Endothelial cell of umbilical vein (primary cell): ENCODE measurements at regions not wholly inside any gene's neighbourhood (a gene's known extent, or its start where the extent isn't known, plus 50 kb on each side); places are given as distances from the start of the nearest gene placed in this dataset.
A peak's percentile ranks its signal among the peaks of the same experiment; 100 is the strongest.

Experiments used
- BruUV-seq: library from RNA; stranded (reverse); fragments of 400-500 nt; replicated peaks from 2 replicates; lab custom pipeline; 2021; lab: Mats Ljungman, UMichigan
- CTCF ChIA-PET: fragments of 300-600, 350-600 bp; sonication (Branson Sonifier 250); formaldehyde crosslinking; loops from one replicate; lab custom pipeline; 2021; ENCODE audit warnings: antibody characterized with exemption, inconsistent platforms; lab: Charles Lee
- POLR2A ChIA-PET: fragments of 300-600, 350-600 bp; sonication (Branson Sonifier 250); formaldehyde crosslinking; loops from one replicate; lab custom pipeline; 2021; ENCODE audit warnings: antibody characterized with exemption, inconsistent platforms; lab: Charles Lee
- DNase-seq: peaks from one replicate; pipeline ENCODE4 v3.0.0-alpha.2; 2011; ENCODE audit warnings: low read depth, low spot score
- FAIRE-seq: peaks from 2 replicates; lab custom pipeline; 2011; peaks lifted over from hg19 to GRCh38; lab: Jason Lieb, UNC
- H2AFZ ChIP-seq: 2 replicates; pipeline ENCODE4 v1.6.0; 2012; ENCODE audit warnings: low read depth, low read length, control low read depth, inconsistent platforms
- H3K27ac ChIP-seq: 2 replicates; pipeline ENCODE4 v1.5.1; 2011; ENCODE audit warnings: low read depth, mild to moderate bottlenecking, control low read depth, low read length, moderate library complexity; ENCODE audit not compliant: insufficient read depth
- H3K27me3 ChIP-seq, 2 experiments: 2 replicates each; pipeline versions ENCODE4 v1.6.0 to v1.6.1; 2011; ENCODE audit warnings: low read length in 2 of 2, mixed read lengths in 1 of 2; ENCODE audit not compliant: control insufficient read depth in 2 of 2, insufficient read depth in 2 of 2
- H3K36me3 ChIP-seq, 2 experiments: 2 replicates in 1 of 2; 3 replicates in 1 of 2; pipeline ENCODE4 v1.5.1; 2011; ENCODE audit warnings: low read length in 2 of 2, mild to moderate bottlenecking in 1 of 2, moderate library complexity in 1 of 2; ENCODE audit not compliant: control insufficient read depth in 2 of 2, insufficient read depth in 2 of 2; ENCODE audit errors: extremely low read depth in 1 of 2
- H3K4me1 ChIP-seq: 3 replicates; pipeline ENCODE4 v1.5.1; 2011; ENCODE audit warnings: mild to moderate bottlenecking, low read length; ENCODE audit not compliant: control insufficient read depth, insufficient read depth; ENCODE audit errors: extremely low read depth
- H3K4me2 ChIP-seq: 2 replicates; pipeline ENCODE4 v1.6.1; 2011; ENCODE audit warnings: low read length, control low read depth, mixed read lengths; ENCODE audit not compliant: insufficient read depth
- H3K4me3 ChIP-seq, 3 experiments: fragments of 200-600 bp in 1 of 3; sonication (generic), shearing (Covaris generic) in 1 of 3; replicated peaks in 1 of 3; 2 replicates each; pipeline ENCODE4 v1.5.1; 2011 to 2016; ENCODE audit warnings: control low read depth in 3 of 3, low read length in 3 of 3, mild to moderate bottlenecking in 2 of 3, inconsistent platforms in 1 of 3, low read depth in 1 of 3, moderate library complexity in 1 of 3; ENCODE audit not compliant: insufficient read depth in 1 of 3
- H3K79me2 ChIP-seq: 2 replicates; pipeline ENCODE4 v1.6.0; 2012; ENCODE audit warnings: low read length, inconsistent platforms; ENCODE audit not compliant: control insufficient read depth, insufficient read depth
- H3K9ac ChIP-seq: replicated peaks from 2 replicates; pipeline ENCODE3; 2011; ENCODE audit warnings: low read length, control low read depth; ENCODE audit not compliant: insufficient read depth; ENCODE audit errors: extremely low read depth
- H3K9me1 ChIP-seq: replicated peaks from 3 replicates; pipeline ENCODE4 v1.6.0; 2011; ENCODE audit warnings: mild to moderate bottlenecking, low read length; ENCODE audit not compliant: control insufficient read depth, insufficient read depth; ENCODE audit errors: extremely low read depth
- H3K9me3 ChIP-seq: replicated peaks from 2 replicates; pipeline ENCODE4 v1.5.1; 2012; ENCODE audit warnings: low read length, inconsistent platforms; ENCODE audit not compliant: control insufficient read depth, insufficient read depth
- H4K20me1 ChIP-seq: replicated peaks from 2 replicates; pipeline ENCODE3; 2011; ENCODE audit warnings: mild to moderate bottlenecking, low read length; ENCODE audit not compliant: control insufficient read depth, insufficient read depth; ENCODE audit errors: extremely low read depth
- EZH2 ChIP-seq: IDR thresholded peaks from 2 replicates; pipeline ENCODE4 v1.6.1; 2012; ENCODE audit warnings: borderline replicate concordance, low read depth, mild to moderate bottlenecking, moderate library complexity, low read length, inconsistent platforms; ENCODE audit not compliant: severe bottlenecking
- FOS ChIP-seq: IDR thresholded peaks from 2 replicates; pipeline ENCODE4 v1.6.1; 2011; ENCODE audit warnings: mild to moderate bottlenecking, low read length, moderate library complexity, borderline replicate concordance; ENCODE audit not compliant: insufficient read depth
- GATA2 ChIP-seq: IDR thresholded peaks from 2 replicates; pipeline ENCODE4 v1.7.0; 2011; ENCODE audit warnings: low read depth, mild to moderate bottlenecking, moderate library complexity, mixed read lengths, low read length; ENCODE audit not compliant: insufficient read length, insufficient read depth
- JUN ChIP-seq: IDR thresholded peaks from 2 replicates; pipeline ENCODE4 v1.6.1; 2011; ENCODE audit warnings: borderline replicate concordance, low read depth; ENCODE audit not compliant: insufficient read length, insufficient read depth
- MYC ChIP-seq: IDR thresholded peaks from one replicate; pipeline ENCODE4 v1.6.1; 2011; ENCODE audit warnings: mild to moderate bottlenecking, low read depth, low read length
- POLR2A ChIP-seq: IDR thresholded peaks from 2 replicates; pipeline ENCODE4 v1.6.1; 2012; ENCODE audit warnings: low read depth, mild to moderate bottlenecking, control low read depth, low read length
- POLR2AphosphoS5 ChIP-seq: IDR thresholded peaks from 2 replicates; pipeline ENCODE4 v1.6.1; 2012; ENCODE audit warnings: low read depth, mild to moderate bottlenecking, control low read depth, low read length, moderate library complexity; ENCODE audit not compliant: insufficient read depth
- dilution Hi-C: fragments of 300-500 bp; cut with MboI; formaldehyde crosslinking; loops from one replicate; pipeline ENCODE4 v1.15.0; 2019; ENCODE audit warnings: low sequenced_read_pairs; ENCODE audit not compliant: extremely low pct_ligation_motif_present
- intact Hi-C: fragments of 100-400 bp; cut with micrococcal nuclease; formaldehyde crosslinking; loops from one replicate; pipeline ENCODE4 v1.10.0; 2022
- TF ChIP-seq, protein P1 (sequence below): IDR thresholded peaks from 2 replicates; pipeline ENCODE4 v1.6.1; 2011; ENCODE audit not compliant: insufficient read depth, insufficient read length
- TF ChIP-seq, protein P2 (sequence below), 2 donors: IDR thresholded peaks; 1 replicate in 1 of 2; 2 replicates in 1 of 2; pipeline ENCODE4 v1.5.1; 2011; ENCODE audit warnings: low read length in 2 of 2, mild to moderate bottlenecking in 2 of 2, moderate library complexity in 2 of 2, control low read depth in 1 of 2, inconsistent platforms in 1 of 2, low read depth in 1 of 2; ENCODE audit not compliant: insufficient read depth in 1 of 2; ENCODE audit errors: extremely low read depth in 1 of 2

GRCh38 chr18:29004921-29005320 lies 828.0 kb upstream of the CDH2 start:
- DNase-seq: peak; percentile 74

DNA sequence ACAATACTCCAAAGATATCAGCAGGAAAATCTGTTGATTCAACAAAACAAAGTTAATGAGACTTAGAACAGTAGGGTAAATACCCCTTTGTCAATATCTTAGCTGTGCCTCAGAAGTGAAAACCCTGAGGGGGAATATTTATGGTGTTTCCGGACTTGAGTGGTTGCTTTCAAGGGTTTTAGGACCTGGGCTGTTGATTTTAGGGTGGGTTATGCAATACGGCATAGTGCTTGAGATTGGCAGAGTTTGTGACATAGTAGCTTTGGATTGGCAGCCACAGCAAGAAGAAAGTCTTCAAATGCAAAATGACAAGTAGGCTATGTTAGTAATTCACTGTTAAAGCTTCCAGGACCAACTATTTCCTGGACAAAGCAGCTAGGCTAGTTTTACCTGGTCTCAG lies 826.3 kb upstream of the CDH2 start:
- dilution Hi-C loops: no loop called here

More at GRCh38 chr18:29004921-29005320, 828.0 kb upstream of the CDH2 start:
- no peaks in the 10 kb centered on the region for H3K79me2 ChIP-seq
- H3K9me3 ChIP-seq: no peaks in the 10 kb centered on the region
- no peaks in the 10 kb centered on the region for H3K27me3 ChIP-seq
- H3K4me1 ChIP-seq: peaks cover 2% of the 10 kb centered on the region
- dilution Hi-C loops: no loop called here
- intact Hi-C loops: no loop called here
- no peak overlapping the region for H3K4me2 ChIP-seq
- TF ChIP-seq, protein P1, sequence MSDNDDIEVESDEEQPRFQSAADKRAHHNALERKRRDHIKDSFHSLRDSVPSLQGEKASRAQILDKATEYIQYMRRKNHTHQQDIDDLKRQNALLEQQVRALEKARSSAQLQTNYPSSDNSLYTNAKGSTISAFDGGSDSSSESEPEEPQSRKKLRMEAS: peak; percentile 18
- no peak for TF ChIP-seq EZH2
- no peak overlapping the region for H3K27ac ChIP-seq
- H3K36me3 ChIP-seq: no peaks in the 10 kb centered on the region
- POLR2A ChIA-PET: no interaction called here
- no peak overlapping the region for H3K4me3 ChIP-seq
- peak overlapping the region; percentile 75 for H2AFZ ChIP-seq
- H3K9me1 ChIP-seq: no peaks in the 10 kb centered on the region
- no peaks in the 10 kb centered on the region for H4K20me1 ChIP-seq
- CTCF ChIA-PET: interaction anchor here (0.9 to 2.4 kb wide), 2 partner anchors 8 to 40 kb away, joined by 3 to 7 read pairs; no protein-coding TSS in a partner anchor
- no TSS peak for BruUV-seq
- H3K9ac ChIP-seq: no peak overlapping the region
- FAIRE-seq: no peak

More for the DNA sequence above, 826.3 kb upstream of the CDH2 start:
- DNase-seq (no peak), FAIRE-seq (no peak)
- Histone ChIP-seq H3K27me3 (no peaks in the 10 kb centered on the region), H3K4me3 (no peak overlapping the region), H3K4me1 (peaks cover 2% of the 10 kb centered on the region), H3K4me2 (no peak overlapping the region), H4K20me1 (no peaks in the 10 kb centered on the region), H3K27ac (no peak overlapping the region), H3K79me2 (no peaks in the 10 kb centered on the region), H3K36me3 (no peaks in the 10 kb centered on the region), H3K9me1 (no peaks in the 10 kb centered on the region), H2AFZ (no peak overlapping the region), H3K9ac (no peak overlapping the region), H3K9me3 (no peaks in the 10 kb centered on the region)
- intact Hi-C loops: no loop called here
- ChIA-PET POLR2A (no interaction called here), CTCF (interaction anchor here (1.0 to 2.4 kb wide), 2 partner anchors 8 to 10 kb away, joined by 3 to 7 read pairs; no protein-coding TSS in a partner anchor)
- no peak for TF ChIP-seq GATA2
- no peak for TF ChIP-seq FOS
- TF ChIP-seq, protein P1: no peak
- no peak for TF ChIP-seq EZH2
- TF ChIP-seq POLR2AphosphoS5: no peak
- TF ChIP-seq, protein P2, sequence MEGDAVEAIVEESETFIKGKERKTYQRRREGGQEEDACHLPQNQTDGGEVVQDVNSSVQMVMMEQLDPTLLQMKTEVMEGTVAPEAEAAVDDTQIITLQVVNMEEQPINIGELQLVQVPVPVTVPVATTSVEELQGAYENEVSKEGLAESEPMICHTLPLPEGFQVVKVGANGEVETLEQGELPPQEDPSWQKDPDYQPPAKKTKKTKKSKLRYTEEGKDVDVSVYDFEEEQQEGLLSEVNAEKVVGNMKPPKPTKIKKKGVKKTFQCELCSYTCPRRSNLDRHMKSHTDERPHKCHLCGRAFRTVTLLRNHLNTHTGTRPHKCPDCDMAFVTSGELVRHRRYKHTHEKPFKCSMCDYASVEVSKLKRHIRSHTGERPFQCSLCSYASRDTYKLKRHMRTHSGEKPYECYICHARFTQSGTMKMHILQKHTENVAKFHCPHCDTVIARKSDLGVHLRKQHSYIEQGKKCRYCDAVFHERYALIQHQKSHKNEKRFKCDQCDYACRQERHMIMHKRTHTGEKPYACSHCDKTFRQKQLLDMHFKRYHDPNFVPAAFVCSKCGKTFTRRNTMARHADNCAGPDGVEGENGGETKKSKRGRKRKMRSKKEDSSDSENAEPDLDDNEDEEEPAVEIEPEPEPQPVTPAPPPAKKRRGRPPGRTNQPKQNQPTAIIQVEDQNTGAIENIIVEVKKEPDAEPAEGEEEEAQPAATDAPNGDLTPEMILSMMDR (IDR thresholded peaks at IDR 0.05; ENCODE audit: extremely low read depth in 1 of 2, insufficient read depth in 1 of 2, low read depth in 1 of 2, low read length in 2 of 2): no peak
- no peak for TF ChIP-seq JUN
- no peak for TF ChIP-seq POLR2A
- TF ChIP-seq MYC: no peak
- BruUV-seq: no TSS peak
